C4-2B (cell line): ENCODE measurements at regions not wholly inside any gene's neighbourhood (a gene's known extent, or its start where the extent isn't known, plus 50 kb on each side); places are given as distances from the start of the nearest gene placed in this dataset.

Experiments
- CTCF ChIP-seq: fragments of 450-650 bp; conservative IDR thresholded peaks from 2 replicates; pipeline ENCODE4 v1.5.1; 2017; ENCODE audit warnings: mild to moderate bottlenecking
- ZFX ChIP-seq: fragments of 450-650 bp; IDR thresholded peaks from 2 replicates; pipeline ENCODE4 v1.6.1; 2017

DNA sequence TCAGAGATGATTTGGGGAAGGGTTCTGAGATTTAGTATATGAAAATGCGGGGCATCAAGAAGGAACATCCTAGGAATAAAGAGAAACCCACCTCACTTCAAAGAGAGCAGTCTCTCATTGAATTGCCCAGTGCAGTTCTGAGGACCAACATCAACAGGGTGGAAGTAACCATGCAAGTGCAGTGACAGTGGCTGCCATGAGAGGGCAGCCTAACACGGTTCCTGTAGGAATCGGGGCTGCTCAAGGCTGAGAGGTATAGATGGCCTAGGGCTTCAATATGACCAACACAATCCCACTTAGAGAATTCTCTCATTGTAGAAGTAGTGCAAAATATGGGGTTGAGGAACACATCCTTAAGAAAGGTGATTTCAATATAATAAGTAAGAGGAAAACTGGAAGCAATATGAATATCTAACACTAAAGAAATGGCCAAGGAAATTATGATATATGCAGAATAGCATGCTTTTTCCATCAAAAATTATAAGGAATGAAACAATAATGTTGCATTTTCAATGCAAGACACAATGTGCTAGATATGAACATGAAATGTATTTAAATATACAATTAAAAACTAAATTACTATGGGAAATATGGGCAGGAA is 51.1 kb upstream of the ARRDC4 start:
- TF ChIP-seq CTCF (peak; percentile 91), ZFX (no peak)
